K562 (cell line): ENCODE measurements at regions not wholly inside any gene's neighbourhood (a gene's known extent, or its start where the extent isn't known, plus 50 kb on each side); places are given as distances from the start of the nearest gene placed in this dataset.

Source experiments
- ATAC-seq: fragments of 200-7000 bp; cut with Tn5 transposase; 3 replicates; pipeline ENCODE4 v1.9.1; 2020; ENCODE audit warnings: moderate library complexity
- BruUV-seq: library from RNA; stranded (reverse); fragments of 400-500 nt; replicated peaks from 2 replicates; lab custom pipeline; 2021; lab: Mats Ljungman, UMichigan
- CTCF ChIA-PET: fragments of 300-600 bp; formaldehyde crosslinking; extraction: SDS; loops from one replicate; lab custom pipeline; 2021; ENCODE audit warnings: low intra/inter-chr PET ratio; lab: Yijun Ruan, JAX
- POLR2A ChIA-PET: fragments of 300-600, 350-650 bp; sonication (Branson Sonifier 250); formaldehyde crosslinking; extraction: SDS; loops from one replicate; lab custom pipeline; 2021; ENCODE audit warnings: antibody characterized with exemption, inconsistent platforms; lab: Yijun Ruan, JAX
- DNase-seq, 4 experiments: peaks; one replicate each; pipeline versions ENCODE4 v3.0.0 to v3.0.0-alpha.2; 2011 to 2018; ENCODE audit warnings: low spot score in 3 of 4, mixed read lengths in 3 of 4; ENCODE audit errors: extremely low read depth in 1 of 4
- FAIRE-seq: peaks from 2 replicates; lab custom pipeline; 2011; peaks lifted over from hg19 to GRCh38; lab: Jason Lieb, UNC
- H2AFZ ChIP-seq: 2 replicates; pipeline ENCODE4 v1.6.0; 2011; ENCODE audit warnings: low read depth, low read length, control low read depth, inconsistent platforms
- H3K27ac ChIP-seq: fragments of 200-600 bp; 3 replicates; pipeline ENCODE4 v1.8.0; 2011; ENCODE audit warnings: low read depth, mild to moderate bottlenecking, control low read depth, inconsistent platforms, low read length, moderate library complexity, mixed read lengths; ENCODE audit errors: extremely low read depth
- H3K27me3 ChIP-seq, 2 experiments: fragments of 300-600 bp in 1 of 2; 2 replicates in 1 of 2; 3 replicates in 1 of 2; pipeline versions ENCODE4 v1.6.0 to v1.8.0; 2011; ENCODE audit warnings: inconsistent platforms in 2 of 2, low read length in 2 of 2, mild to moderate bottlenecking in 1 of 2, mixed read lengths in 1 of 2, moderate library complexity in 1 of 2; ENCODE audit not compliant: control insufficient read depth in 2 of 2, insufficient read depth in 2 of 2
- H3K36me3 ChIP-seq: fragments of 300-600 bp; 3 replicates; pipeline ENCODE4 v1.8.0; 2011; ENCODE audit warnings: mild to moderate bottlenecking, low read length, inconsistent platforms; ENCODE audit not compliant: control insufficient read depth, insufficient read depth
- H3K4me1 ChIP-seq, 2 experiments: fragments of 200-600 bp in 1 of 2; replicated peaks in 1 of 2; 2 replicates in 1 of 2; 3 replicates in 1 of 2; pipeline versions ENCODE4 v1.5.1 to v1.8.0; 2011; ENCODE audit warnings: inconsistent platforms in 2 of 2, low read length in 2 of 2, mild to moderate bottlenecking in 1 of 2, mixed read lengths in 1 of 2, moderate library complexity in 1 of 2; ENCODE audit not compliant: control insufficient read depth in 2 of 2, insufficient read depth in 2 of 2
- H3K4me2 ChIP-seq: 2 replicates; pipeline ENCODE4 v1.6.1; 2011; ENCODE audit warnings: low read length, control low read depth, inconsistent platforms, mixed read lengths; ENCODE audit not compliant: insufficient read depth
- H3K4me3 ChIP-seq: fragments of 200-600 bp; sonication (generic), shearing (Covaris generic); 2 replicates; pipeline ENCODE4 v1.5.1; 2016; ENCODE audit warnings: control low read depth, inconsistent platforms
- H3K79me2 ChIP-seq: fragments of 200-600 bp; 3 replicates; pipeline ENCODE4 v1.8.0; 2011; ENCODE audit warnings: low read length, inconsistent platforms; ENCODE audit not compliant: control insufficient read depth, insufficient read depth
- H3K9ac ChIP-seq, 2 experiments: 2 replicates each; pipeline versions ENCODE4 v1.6.0 to v1.6.1; 2011; ENCODE audit warnings: low read depth in 2 of 2, low read length in 2 of 2, control low read depth in 1 of 2, inconsistent platforms in 1 of 2, mild to moderate bottlenecking in 1 of 2, mixed read lengths in 1 of 2; ENCODE audit not compliant: insufficient read depth in 1 of 2
- H3K9me1 ChIP-seq: one replicate; pipeline ENCODE4 v1.6.0; 2011; ENCODE audit warnings: inconsistent platforms, mild to moderate bottlenecking, low read length, moderate library complexity; ENCODE audit not compliant: control insufficient read depth, insufficient read depth
- H3K9me3 ChIP-seq: replicated peaks from 2 replicates; pipeline ENCODE4 v1.5.1; 2011; ENCODE audit warnings: low read depth, low read length, inconsistent platforms; ENCODE audit not compliant: control insufficient read depth, insufficient read depth
- H4K20me1 ChIP-seq: replicated peaks from 2 replicates; pipeline ENCODE4 v1.6.1; 2011; ENCODE audit warnings: low read length, inconsistent platforms, mixed read lengths; ENCODE audit not compliant: control insufficient read depth, insufficient read depth
- ARHGAP35 ChIP-seq: fragments of 450-650 bp; IDR thresholded peaks from 2 replicates; pipeline ENCODE4 v1.6.1; 2018; ENCODE audit not compliant: partially characterized antibody
- KDM5B ChIP-seq: fragments of 200-600 bp; sonication (generic); IDR thresholded peaks from 2 replicates; pipeline ENCODE4 v1.6.1; 2012; ENCODE audit warnings: low read depth, mild to moderate bottlenecking, moderate library complexity, low read length, control low read depth, inconsistent platforms; ENCODE audit not compliant: insufficient replicate concordance
- PCBP1 ChIP-seq: fragments of 200-400 bp; formaldehyde crosslinking; IDR thresholded peaks from 2 replicates; pipeline ENCODE4 v1.6.1; 2018; ENCODE audit warnings: mild to moderate bottlenecking, low read depth, low read length; ENCODE audit not compliant: poor library complexity, severe bottlenecking
- PTTG1 ChIP-seq: fragments of 450-650 bp; IDR thresholded peaks from 2 replicates; pipeline ENCODE4 v1.6.1; 2016; ENCODE audit warnings: low read depth, mild to moderate bottlenecking, missing genetic modification characterization, missing compliant biosample characterization
- TCFL5 ChIP-seq: fragments of 250-450 bp; sonication (Bioruptor Pico); conservative IDR thresholded peaks from 2 replicates; pipeline ENCODE4 v1.6.1; 2021; ENCODE audit warnings: mild to moderate bottlenecking, moderate library complexity, matching md5 sums
- THRB ChIP-seq: fragments of 450-650 bp; formaldehyde crosslinking; conservative IDR thresholded peaks from 2 replicates; pipeline ENCODE4 v1.4.0; 2022; ENCODE audit warnings: mild to moderate bottlenecking, missing genetic modification characterization
- WGBS: fragments of 100-300 bp; shearing (Covaris generic); methylation state at CpG from one replicate; pipeline ENCODE4 v1.1.6; 2016; ENCODE audit warnings: low coverage, mixed read lengths; ENCODE audit not compliant: insufficient coverage; ENCODE audit errors: missing lambda C conversion rate; 5-methylcytosine and 5-hydroxymethylcytosine counted together
- in situ Hi-C: fragments of 300-500 bp; cut with MboI; formaldehyde crosslinking; loops from 4 replicates; pipeline ENCODE4 v1.15.0; 2018; ENCODE audit warnings: inconsistent platforms, mixed read lengths
- intact Hi-C: fragments of 100-400 bp; cut with micrococcal nuclease; formaldehyde crosslinking; loops from 2 replicates; pipeline ENCODE4 v1.14.2; 2022

DNA sequence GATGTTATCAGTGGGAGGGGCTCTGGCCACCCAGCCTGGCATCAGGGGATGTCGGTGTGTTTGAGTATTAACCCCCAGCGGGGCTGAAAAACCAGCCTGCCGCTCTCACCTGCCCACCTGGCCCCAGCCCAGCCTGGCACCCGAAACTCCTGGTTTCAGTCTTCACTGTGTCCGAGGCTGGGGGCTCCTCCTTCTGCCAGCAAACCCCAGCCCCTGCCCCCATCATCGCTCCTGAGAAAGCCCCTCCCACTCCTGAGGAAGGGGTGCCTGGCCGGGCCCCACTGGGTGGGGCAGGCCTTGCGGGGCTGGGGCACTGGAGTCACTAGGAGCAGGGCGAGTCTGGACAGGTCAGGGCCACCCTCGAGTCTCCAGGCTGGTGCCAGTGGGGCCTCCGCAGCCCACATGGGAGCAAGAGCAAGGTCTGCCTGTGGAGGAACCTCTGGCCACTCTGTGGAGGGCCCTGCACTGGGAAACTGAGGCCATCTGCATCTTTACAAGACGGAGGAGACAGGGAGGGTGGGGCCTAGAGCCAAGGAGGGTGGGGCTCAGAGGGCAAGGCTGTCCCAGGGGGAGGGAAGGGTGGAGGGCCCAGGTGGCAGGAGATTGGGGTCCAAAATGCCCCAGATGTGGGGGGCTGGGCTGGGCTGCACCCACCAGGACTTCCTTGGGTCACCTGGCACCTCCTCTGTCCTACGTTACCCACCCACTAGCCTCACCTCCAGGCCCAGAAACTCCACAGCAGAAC is 51.5 kb upstream of the NOTCH1 start:
- Histone ChIP-seq H2AFZ (no peak overlapping the region), H3K9me1 (no peaks in the 10 kb centered on the region), H3K4me2 (no peak overlapping the region), H3K9ac (no peak overlapping the region), H3K79me2 (no peaks in the 10 kb centered on the region), H3K4me3 (no peak overlapping the region), H3K36me3 (no peaks in the 10 kb centered on the region), H4K20me1 (no peaks in the 10 kb centered on the region), H3K4me1 (peaks cover 0 to 51% of the 10 kb centered on the region in 2 experiments; a peak in 2 of 5 replicates), H3K9me3 (0 out of 2 replicates have a peak, but pooled peaks cover 3% of the 10 kb centered on the region), H3K27ac (no peak overlapping the region), H3K27me3 (peaks cover 21 to 30% of the 10 kb centered on the region in 2 experiments)
- CTCF ChIA-PET = no interaction called here
- DNase-seq (no peak), ATAC-seq (no peak), FAIRE-seq (no peak)
- intact Hi-C loops = no loop called here
- POLR2A ChIA-PET = interaction anchor here (0.6 kb wide), 1 partner anchor 41 kb away, joined by 3 read pairs; no protein-coding TSS in a partner anchor
- no peak for TF ChIP-seq ARHGAP35
- no peak for TF ChIP-seq PCBP1
- TF ChIP-seq TCFL5 (CRISPR knock-in tag) = no peak
- TF ChIP-seq PTTG1 (tag) = no peak
- no peak for TF ChIP-seq THRB (CRISPR knock-in tag)
- no peak for TF ChIP-seq KDM5B
- in situ Hi-C loops = no loop called here
- 17% methylated on average over 12 of the region's 13 CpGs for whole genome bisulfite sequencing
- BruUV-seq = no TSS peak
